Activated B cell treated with CpG ODN at 0.5 μM for 24 hours (primary cell): ENCODE measurements at regions not wholly inside any gene's neighbourhood (a gene's known extent, or its start where the extent isn't known, plus 50 kb on each side); places are given as distances from the start of the nearest gene placed in this dataset.

Experiments
- ATAC-seq: fragments of 200-7000 bp; cut with Tn5 transposase; one replicate; pipeline ENCODE4 v1.10.0; 2021; ENCODE audit warnings: low read depth, mild to moderate bottlenecking, moderate library complexity
- CTCF ChIA-PET: fragments of 350-600 bp; sonication (Branson Sonifier 250); formaldehyde crosslinking; loops from one replicate; lab custom pipeline; 2021; ENCODE audit warnings: antibody characterized with exemption; lab: Charles Lee
- POLR2A ChIA-PET: fragments of 350-600 bp; sonication (Branson Sonifier 250); formaldehyde crosslinking; loops from one replicate; lab custom pipeline; 2021; ENCODE audit warnings: antibody characterized with exemption; lab: Charles Lee
- DNase-seq: peaks from one replicate; pipeline ENCODE4 v3.0.0; 2022
- H3K27ac Mint-ChIP-seq: one replicate; pipeline ENCODE4 v1.8.0; 2020; ENCODE audit warnings: mixed read lengths
- H3K27me3 Mint-ChIP-seq: one replicate; pipeline ENCODE4 v1.8.0; 2021; ENCODE audit warnings: mixed read lengths
- H3K36me3 Mint-ChIP-seq: one replicate; pipeline ENCODE4 v1.8.0; 2021; ENCODE audit warnings: low read depth, mixed read lengths
- H3K4me1 Mint-ChIP-seq: one replicate; pipeline ENCODE4 v1.8.0; 2021; ENCODE audit warnings: mixed read lengths
- H3K4me3 Mint-ChIP-seq: one replicate; pipeline ENCODE4 v1.8.0; 2020; ENCODE audit warnings: mild to moderate bottlenecking, mixed read lengths
- H3K9me3 Mint-ChIP-seq: one replicate; pipeline ENCODE4 v1.8.0; 2020; ENCODE audit warnings: mixed read lengths
- CTCF ChIP-seq: fragments of 200-600 bp; IDR thresholded peaks from one replicate; pipeline ENCODE4 v1.8.0; 2022; ENCODE audit warnings: antibody characterized with exemption, mild to moderate bottlenecking
- intact Hi-C: fragments of 100-400 bp; cut with micrococcal nuclease; formaldehyde crosslinking; loops from one replicate; pipeline ENCODE4 v1.15.1; 2024

DNA sequence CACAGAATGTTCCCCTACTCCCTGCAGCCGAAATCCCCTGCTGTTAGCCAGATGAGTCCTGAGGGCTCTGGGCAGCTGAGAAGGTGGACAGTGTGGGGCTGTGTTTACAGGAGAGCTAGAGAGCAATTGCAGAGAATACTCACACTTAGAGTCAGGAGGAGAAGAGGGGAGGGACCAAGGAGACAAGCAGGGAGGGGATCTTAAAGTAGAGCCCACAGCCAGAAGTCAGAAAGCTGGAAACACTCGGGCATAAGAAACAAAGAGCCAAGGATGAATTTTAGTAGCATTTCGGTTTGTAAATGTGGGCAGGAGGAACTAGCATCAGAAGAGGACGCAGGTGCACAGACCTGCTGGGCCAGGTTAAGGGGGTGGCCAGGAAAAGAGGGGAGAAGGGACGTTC, 1435.9 kb downstream of the BRD1 start:
- CTCF ChIA-PET: no interaction called here
- Mint-ChIP-seq H3K4me3 (no peak overlapping the region), H3K4me1 (no peaks in the 10 kb centered on the region), H3K36me3 (no peaks in the 10 kb centered on the region), H3K27me3 (peaks cover 4% of the 10 kb centered on the region), H3K9me3 (no peaks in the 10 kb centered on the region), H3K27ac (no peak overlapping the region)
- ATAC-seq (no peak), DNase-seq (no peak)
- intact Hi-C loops: no loop called here
- no peak for TF ChIP-seq CTCF
- POLR2A ChIA-PET: no interaction called here

GRCh38 chr22:48391171-48391711, 1436.4 kb downstream of the BRD1 start:
- Mint-ChIP-seq H3K27me3 (peaks cover 4% of the 10 kb centered on the region), H3K4me3 (no peak overlapping the region), H3K27ac (no peak overlapping the region), H3K36me3 (no peaks in the 10 kb centered on the region), H3K9me3 (no peaks in the 10 kb centered on the region), H3K4me1 (no peaks in the 10 kb centered on the region)
- no peak for TF ChIP-seq CTCF
- POLR2A ChIA-PET: no interaction called here
- CTCF ChIA-PET: no interaction called here
- intact Hi-C loops: no loop called here
- DNase-seq (no peak), ATAC-seq (no peak)

DNA sequence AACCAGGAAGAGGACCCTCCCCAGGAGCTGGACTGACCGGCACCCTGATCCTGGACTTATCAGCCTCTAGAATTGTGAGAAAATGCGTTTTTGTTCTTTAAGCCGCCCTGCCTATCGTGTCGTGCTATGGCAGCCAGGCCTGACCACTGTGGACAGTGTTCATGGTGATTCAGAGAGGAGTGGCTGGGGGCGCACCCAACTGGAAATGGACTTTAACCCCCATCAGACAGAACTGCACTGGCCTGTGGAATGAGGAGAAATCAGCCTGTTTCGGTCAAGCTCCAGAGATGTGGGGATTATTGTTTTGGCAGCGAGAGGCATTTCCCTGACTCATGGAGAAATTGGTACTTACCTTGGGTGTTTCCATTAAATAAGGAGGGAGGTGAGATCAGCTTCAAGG, 1437.8 kb downstream of the BRD1 start:
- ChIA-PET POLR2A (no interaction called here), CTCF (no interaction called here)
- Mint-ChIP-seq H3K4me3 (no peak overlapping the region), H3K36me3 (no peaks in the 10 kb centered on the region), H3K9me3 (peaks cover 5% of the 10 kb centered on the region), H3K27me3 (peaks cover 4% of the 10 kb centered on the region), H3K4me1 (no peaks in the 10 kb centered on the region), H3K27ac (no peak overlapping the region)
- ATAC-seq (no peak), DNase-seq (no peak)
- intact Hi-C loops: no loop called here
- TF ChIP-seq CTCF: no peak

DNA sequence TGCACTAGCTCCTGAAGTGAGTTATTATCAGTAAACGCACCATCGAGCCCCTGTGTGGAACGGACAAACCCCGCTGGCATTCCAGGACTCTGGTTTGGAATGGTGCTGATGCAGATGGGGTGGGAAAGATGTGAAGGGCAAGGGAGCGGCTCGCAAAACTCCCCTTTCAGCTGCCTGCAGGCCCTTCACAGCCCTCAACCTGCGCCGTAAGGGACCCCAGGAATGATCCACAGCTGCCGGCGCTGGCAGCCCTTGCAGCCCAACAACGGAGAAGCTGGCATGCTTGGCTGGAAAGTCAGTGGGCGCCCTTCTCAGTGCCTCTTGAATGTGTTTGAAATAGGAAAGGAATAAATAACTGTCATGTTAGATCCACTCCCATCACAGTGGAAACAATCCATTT, 1445.5 kb downstream of the BRD1 start:
- ATAC-seq (no peak), DNase-seq (no peak)
- intact Hi-C loops: no loop called here
- TF ChIP-seq CTCF: no peak
- H3K4me1 Mint-ChIP-seq: no peaks in the 10 kb centered on the region
- no peak overlapping the region for H3K4me3 Mint-ChIP-seq
- ChIA-PET POLR2A (no interaction called here), CTCF (no interaction called here)
- peaks cover 3% of the 10 kb centered on the region for H3K27me3 Mint-ChIP-seq
- H3K27ac Mint-ChIP-seq: no peak overlapping the region
- peaks cover 13% of the 10 kb centered on the region for H3K9me3 Mint-ChIP-seq
- H3K36me3 Mint-ChIP-seq: no peaks in the 10 kb centered on the region

- intact Hi-C loops: no loop called here
- H3K36me3 Mint-ChIP-seq: no peaks in the 10 kb centered on the region
- CTCF ChIA-PET: no interaction called here
- H3K4me3 Mint-ChIP-seq: no peak overlapping the region
- no peak for TF ChIP-seq CTCF
- H3K9me3 Mint-ChIP-seq: peaks cover 8% of the 10 kb centered on the region
- no peak for DNase-seq
- H3K4me1 Mint-ChIP-seq: no peaks in the 10 kb centered on the region
- peaks cover 11% of the 10 kb centered on the region for H3K27me3 Mint-ChIP-seq
- ATAC-seq: no peak
- POLR2A ChIA-PET: no interaction called here
- H3K27ac Mint-ChIP-seq: no peak overlapping the region
These were observed 1447.5 kb downstream of the BRD1 start for GRCh38 chr22:48380016-48380665.
